HK-2 (cell line): ENCODE measurements at regions not wholly inside any gene's neighbourhood (a gene's known extent, or its start where the extent isn't known, plus 50 kb on each side); places are given as distances from the start of the nearest gene placed in this dataset.
"Not testable (repeated sequence)": the region's sequence is repeated elsewhere in the genome, so short reads cannot be mapped to it uniquely, and the experiment has no call there.

Source experiments
- DNase-seq: peaks from one replicate; pipeline ENCODE4 v3.0.0-alpha.2; 2018; ENCODE audit not compliant: unreplicated experiment

GRCh38 chr12:102728506-102729242 lies 188.4 kb downstream of the PAH start:
- no peak for DNase-seq

GRCh38 chr12:102726686-102727085 lies 190.4 kb downstream of the PAH start:
- no peak for DNase-seq

- no peak for DNase-seq
Observed at GRCh38 chr12:102722147-102722546, 194.9 kb downstream of the PAH start.

- no peak for DNase-seq
Observed at GRCh38 chr12:102708108-102708507, 208.9 kb downstream of the PAH start.

GRCh38 chr12:102702447-102703114 lies 214.5 kb downstream of the PAH start:
- DNase-seq: peak; percentile 34

- DNase-seq: no peak
Observed at GRCh38 chr12:102696045-102696444, 215.7 kb upstream of the IGF1 start.

- no peak for DNase-seq
Observed at GRCh38 chr12:102694903-102695302, 214.5 kb upstream of the IGF1 start.

GRCh38 chr12:102691773-102692555 lies 211.6 kb upstream of the IGF1 start:
- DNase-seq: no peak

- DNase-seq: no peak
Observed at GRCh38 chr12:102690253-102690652, 209.9 kb upstream of the IGF1 start.

- no peak for DNase-seq
Observed at GRCh38 chr12:102689701-102690100, 209.3 kb upstream of the IGF1 start.

GRCh38 chr12:102687523-102687922 lies 207.2 kb upstream of the IGF1 start:
- no peak for DNase-seq

GRCh38 chr12:102685841-102686240 lies 205.5 kb upstream of the IGF1 start:
- no peak for DNase-seq

- DNase-seq: no peak
Observed at GRCh38 chr12:102685172-102685571, 204.8 kb upstream of the IGF1 start.

- no peak for DNase-seq
Observed at GRCh38 chr12:102682366-102683289, 202.3 kb upstream of the IGF1 start.

- DNase-seq: no peak
Observed at GRCh38 chr12:102681747-102682146, 201.4 kb upstream of the IGF1 start.

- no peak for DNase-seq
Observed at GRCh38 chr12:102681309-102681708, 200.9 kb upstream of the IGF1 start.

GRCh38 chr12:102680304-102680703 lies 199.9 kb upstream of the IGF1 start:
- no peak for DNase-seq

- no peak for DNase-seq
Observed at GRCh38 chr12:102676812-102677211, 196.4 kb upstream of the IGF1 start.

GRCh38 chr12:102675672-102676071 lies 195.3 kb upstream of the IGF1 start:
- peak; percentile 8 for DNase-seq

GRCh38 chr12:102673606-102674005 lies 193.2 kb upstream of the IGF1 start:
- no peak for DNase-seq

- not testable (repeated sequence) for DNase-seq
Observed at GRCh38 chr12:102672212-102672611, 191.8 kb upstream of the IGF1 start.

GRCh38 chr12:102669056-102669455 lies 188.7 kb upstream of the IGF1 start:
- DNase-seq: no peak
